ENCODE measurements at regions not wholly inside any gene's neighbourhood (a gene's known extent, or its start where the extent isn't known, plus 50 kb on each side); places are given as distances from the start of the nearest gene placed in this dataset.

- no peak overlapping the region for H3K4me2 ChIP-seq
- no peak for DNase-seq (ENCODE audit: low read depth in 1 of 2, low spot score in 1 of 2)
- H3K27ac ChIP-seq, result no peak overlapping the region
- no peak for TF ChIP-seq CTCF (IDR thresholded peaks at IDR 0.05)
- no peak for TF ChIP-seq HDAC2 (IDR thresholded peaks at IDR 0.05)
- no peak for TF ChIP-seq EHMT2 (IDR thresholded peaks at IDR 0.05; ENCODE audit: low read depth)
- TF ChIP-seq, protein P1, sequence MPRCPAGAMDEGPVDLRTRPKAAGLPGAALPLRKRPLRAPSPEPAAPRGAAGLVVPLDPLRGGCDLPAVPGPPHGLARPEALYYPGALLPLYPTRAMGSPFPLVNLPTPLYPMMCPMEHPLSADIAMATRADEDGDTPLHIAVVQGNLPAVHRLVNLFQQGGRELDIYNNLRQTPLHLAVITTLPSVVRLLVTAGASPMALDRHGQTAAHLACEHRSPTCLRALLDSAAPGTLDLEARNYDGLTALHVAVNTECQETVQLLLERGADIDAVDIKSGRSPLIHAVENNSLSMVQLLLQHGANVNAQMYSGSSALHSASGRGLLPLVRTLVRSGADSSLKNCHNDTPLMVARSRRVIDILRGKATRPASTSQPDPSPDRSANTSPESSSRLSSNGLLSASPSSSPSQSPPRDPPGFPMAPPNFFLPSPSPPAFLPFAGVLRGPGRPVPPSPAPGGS (IDR thresholded peaks at IDR 0.05), result no peak
- no peak for TF ChIP-seq MAFK (IDR thresholded peaks at IDR 0.05; ENCODE audit: partially characterized antibody)
- TF ChIP-seq, protein P2, sequence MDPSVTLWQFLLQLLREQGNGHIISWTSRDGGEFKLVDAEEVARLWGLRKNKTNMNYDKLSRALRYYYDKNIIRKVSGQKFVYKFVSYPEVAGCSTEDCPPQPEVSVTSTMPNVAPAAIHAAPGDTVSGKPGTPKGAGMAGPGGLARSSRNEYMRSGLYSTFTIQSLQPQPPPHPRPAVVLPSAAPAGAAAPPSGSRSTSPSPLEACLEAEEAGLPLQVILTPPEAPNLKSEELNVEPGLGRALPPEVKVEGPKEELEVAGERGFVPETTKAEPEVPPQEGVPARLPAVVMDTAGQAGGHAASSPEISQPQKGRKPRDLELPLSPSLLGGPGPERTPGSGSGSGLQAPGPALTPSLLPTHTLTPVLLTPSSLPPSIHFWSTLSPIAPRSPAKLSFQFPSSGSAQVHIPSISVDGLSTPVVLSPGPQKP (IDR thresholded peaks at IDR 0.05; ENCODE audit: low read depth, low read length), result no peak
- TF ChIP-seq, protein P3, sequence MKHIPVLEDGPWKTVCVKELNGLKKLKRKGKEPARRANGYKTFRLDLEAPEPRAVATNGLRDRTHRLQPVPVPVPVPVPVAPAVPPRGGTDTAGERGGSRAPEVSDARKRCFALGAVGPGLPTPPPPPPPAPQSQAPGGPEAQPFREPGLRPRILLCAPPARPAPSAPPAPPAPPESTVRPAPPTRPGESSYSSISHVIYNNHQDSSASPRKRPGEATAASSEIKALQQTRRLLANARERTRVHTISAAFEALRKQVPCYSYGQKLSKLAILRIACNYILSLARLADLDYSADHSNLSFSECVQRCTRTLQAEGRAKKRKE (CRISPR knock-in tag; IDR thresholded peaks at IDR 0.05; ENCODE audit: low read depth), result no peak
- TF ChIP-seq, protein P4, sequence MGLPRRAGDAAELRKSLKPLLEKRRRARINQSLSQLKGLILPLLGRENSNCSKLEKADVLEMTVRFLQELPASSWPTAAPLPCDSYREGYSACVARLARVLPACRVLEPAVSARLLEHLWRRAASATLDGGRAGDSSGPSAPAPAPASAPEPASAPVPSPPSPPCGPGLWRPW (IDR thresholded peaks at IDR 0.05), result no peak
- TF ChIP-seq ZSCAN20 (CRISPR knock-in tag; IDR thresholded peaks at IDR 0.05), result no peak
- no peak for TF ChIP-seq HOXB13 (CRISPR knock-in tag; IDR thresholded peaks at IDR 0.05; ENCODE audit: low read depth)
- TF ChIP-seq POLR2A (IDR thresholded peaks at IDR 0.05; ENCODE audit: low read length), result no peak
- no peak for FAIRE-seq
- ATAC-seq, result no peak
- no peaks in the 10 kb centered on the region for H3K4me1 ChIP-seq
- 69% methylated on average over 5 of the region's 6 CpGs for WGBS (ENCODE audit: missing lambda C conversion rate)
- no peak overlapping the region for H3K4me3 ChIP-seq
- ChIA-PET CTCF (no interaction called here), POLR2A (no interaction called here)
- no peaks in the 10 kb centered on the region for H3K9me3 ChIP-seq
Measured at GRCh38 chrX:10931976-10932375, 179.2 kb upstream of the HCCS start.

GRCh38 chrX:10932842-10933440 lies 178.2 kb upstream of the HCCS start:
- Histone ChIP-seq H3K4me3 (no peak overlapping the region), H3K9me3 (no peaks in the 10 kb centered on the region), H3K27ac (no peak overlapping the region), H3K4me2 (no peak overlapping the region), H3K4me1 (no peaks in the 10 kb centered on the region)
- ChIA-PET POLR2A (no interaction called here), CTCF (no interaction called here)
- ATAC-seq, result no peak
- 69% methylated on average over 2 of the region's 2 CpGs for WGBS (ENCODE audit: missing lambda C conversion rate)
- no peak for DNase-seq (ENCODE audit: low read depth in 1 of 2, low spot score in 1 of 2)
- FAIRE-seq, result no peak
- no peak for TF ChIP-seq KDM5A (IDR thresholded peaks at IDR 0.05)
- no peak for TF ChIP-seq CBX2 (IDR thresholded peaks at IDR 0.05; ENCODE audit: borderline replicate concordance, low read depth)
- no peak for TF ChIP-seq NPAS2 (CRISPR knock-in tag; IDR thresholded peaks at IDR 0.05; ENCODE audit: borderline replicate concordance)
- no peak for TF ChIP-seq E2F6 (IDR thresholded peaks at IDR 0.05; ENCODE audit: borderline replicate concordance, low read depth)
- no peak for TF ChIP-seq BHLHE40 (IDR thresholded peaks at IDR 0.05; ENCODE audit: low read depth, low read length)
- no peak for TF ChIP-seq MAZ (IDR thresholded peaks at IDR 0.05; ENCODE audit: borderline replicate concordance, low read depth, low read length)
- TF ChIP-seq RAD21 (conservative IDR thresholded peaks at IDR 0.05 in 1 of 2, IDR thresholded peaks at IDR 0.05 in 1 of 2), result no peak
- TF ChIP-seq ESRRA (IDR thresholded peaks at IDR 0.05; ENCODE audit: borderline replicate concordance, low read length), result no peak
- no peak for TF ChIP-seq HOXB5 (CRISPR knock-in tag; IDR thresholded peaks at IDR 0.05)
- no peak for TF ChIP-seq HMGXB4 (CRISPR knock-in tag; IDR thresholded peaks at IDR 0.05; ENCODE audit: borderline replicate concordance)
- TF ChIP-seq CEBPB (IDR thresholded peaks at IDR 0.05), result no peak
- TF ChIP-seq EP300 (IDR thresholded peaks at IDR 0.05), result no peak
- TF ChIP-seq SREBF2 (IDR thresholded peaks at IDR 0.05), result no peak
- TF ChIP-seq PHF8 (IDR thresholded peaks at IDR 0.05; ENCODE audit: borderline replicate concordance, low read depth), result no peak
- TF ChIP-seq EHF (CRISPR knock-in tag; IDR thresholded peaks at IDR 0.05), result no peak
- no peak for TF ChIP-seq ZC3H11A (IDR thresholded peaks at IDR 0.05)
